ENCODE measurements at regions not wholly inside any gene's neighbourhood (a gene's known extent, or its start where the extent isn't known, plus 50 kb on each side); places are given as distances from the start of the nearest gene placed in this dataset.

GRCh38 chr5:105448271-105448670, 1885.7 kb upstream of the NUDT12 start:
- no peak for DNase-seq

DNA sequence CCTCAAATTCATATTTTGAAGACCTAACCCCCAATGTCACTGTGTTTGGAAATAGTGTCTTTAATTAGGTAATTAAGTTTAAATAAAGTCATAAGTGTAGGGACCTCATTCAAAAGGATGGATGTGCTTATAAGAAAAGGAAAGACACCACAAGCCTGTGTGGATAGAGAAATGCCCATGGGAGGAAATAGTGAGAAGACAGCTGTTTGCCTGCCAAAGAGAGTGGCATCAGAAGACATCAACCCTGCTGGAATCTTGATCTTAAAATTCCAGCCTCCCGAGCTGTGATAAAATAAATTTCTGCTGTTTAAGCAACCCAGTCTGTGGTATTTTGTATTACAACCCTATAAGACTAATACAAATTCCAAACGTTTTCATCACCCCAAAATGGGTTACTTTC, 1867.9 kb upstream of the NUDT12 start:
- DNase-seq, result no peak

DNA sequence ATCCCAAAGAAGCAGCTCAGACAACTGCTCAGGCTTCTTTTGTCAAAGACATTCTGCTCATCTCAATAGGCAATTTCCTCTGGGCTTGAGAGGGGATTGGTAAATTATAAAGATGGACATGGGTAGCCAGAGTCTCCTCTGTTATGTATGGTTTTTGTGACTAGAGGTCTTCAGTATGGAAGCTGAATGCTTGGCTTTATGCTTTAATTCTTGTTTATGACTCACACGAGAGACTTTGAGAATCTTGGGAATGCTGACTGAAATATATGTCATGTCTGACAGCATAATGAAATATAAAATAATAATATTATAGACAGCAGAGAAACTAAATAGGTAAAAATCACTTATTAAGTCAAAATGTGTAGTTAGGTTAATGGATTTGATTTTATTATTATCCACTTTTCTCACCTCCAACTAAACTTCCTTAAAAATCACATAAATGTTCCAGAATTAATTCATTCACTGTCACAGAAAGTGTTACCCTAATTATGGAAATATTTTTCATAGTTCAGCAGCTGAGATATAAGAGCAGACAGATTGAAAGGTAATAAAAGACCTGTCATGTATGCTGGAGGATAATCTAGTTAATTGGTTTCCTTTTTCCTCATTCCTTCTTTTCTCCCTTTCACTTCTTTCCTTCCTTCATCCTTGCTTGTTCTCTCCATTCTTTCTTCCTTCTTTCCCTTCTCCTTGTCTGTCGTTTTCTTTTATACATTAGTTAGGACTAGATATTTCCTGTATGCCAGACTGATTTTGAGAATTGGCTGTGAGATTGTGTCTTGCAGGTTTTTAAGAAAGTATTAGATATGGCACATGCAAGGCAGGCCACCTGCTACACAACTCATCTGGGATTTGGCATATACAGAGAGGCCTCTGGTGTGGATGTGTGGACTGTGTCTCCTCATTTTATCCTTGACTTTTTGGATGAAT, 1866.1 kb upstream of the NUDT12 start:
- no peak for DNase-seq

DNA sequence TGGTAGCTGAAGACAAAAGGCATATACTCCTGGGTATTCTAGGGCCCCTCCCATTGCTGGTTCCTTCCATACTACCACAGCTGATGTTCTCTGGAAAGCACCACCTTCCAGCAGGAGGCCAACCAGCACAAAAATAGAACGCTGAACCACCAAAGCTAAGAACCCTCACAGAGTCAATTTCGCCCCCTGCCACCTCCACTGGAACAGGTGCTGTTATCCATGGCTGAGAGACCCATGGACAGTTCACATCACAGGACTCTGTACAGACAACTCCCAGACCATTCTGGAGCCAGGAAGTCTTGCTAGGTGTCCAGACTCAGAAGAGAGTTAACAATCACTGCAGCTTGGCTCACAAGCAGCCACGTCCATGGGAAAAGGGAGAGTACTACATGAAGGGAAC, 1851.5 kb upstream of the NUDT12 start:
- no peak for DNase-seq

DNA sequence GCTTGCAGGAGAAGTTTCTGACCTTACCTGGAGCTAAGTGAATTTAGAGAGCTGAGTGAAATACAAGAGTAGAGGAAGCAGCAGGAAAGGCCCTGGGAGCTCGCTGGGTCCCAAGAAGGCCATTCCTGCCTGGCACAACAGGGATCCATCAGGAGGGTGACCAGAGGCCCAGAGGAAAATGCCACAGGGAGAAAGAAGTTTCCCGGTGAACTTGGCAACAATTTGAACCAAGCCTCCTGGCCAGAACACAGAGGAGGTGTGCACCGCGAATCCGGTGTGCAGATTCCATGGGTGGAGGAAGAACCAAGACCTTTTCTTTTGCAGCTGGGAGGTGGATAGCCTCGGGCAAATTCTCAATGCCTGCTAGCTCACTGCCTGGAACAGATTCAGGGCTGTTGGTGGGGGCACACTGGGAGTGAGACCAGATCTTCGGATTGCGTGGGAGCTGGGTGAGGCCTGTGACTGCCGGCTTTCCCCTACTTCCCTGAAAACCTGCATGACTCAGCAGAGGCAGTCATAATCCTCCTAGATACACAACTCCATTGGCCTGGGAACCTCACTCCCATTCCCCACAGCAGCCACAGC, 1850.9 kb upstream of the NUDT12 start:
- DNase-seq, result no peak

GRCh38 chr5:105409695-105410094, 1847.1 kb upstream of the NUDT12 start:
- no peak for DNase-seq

DNA sequence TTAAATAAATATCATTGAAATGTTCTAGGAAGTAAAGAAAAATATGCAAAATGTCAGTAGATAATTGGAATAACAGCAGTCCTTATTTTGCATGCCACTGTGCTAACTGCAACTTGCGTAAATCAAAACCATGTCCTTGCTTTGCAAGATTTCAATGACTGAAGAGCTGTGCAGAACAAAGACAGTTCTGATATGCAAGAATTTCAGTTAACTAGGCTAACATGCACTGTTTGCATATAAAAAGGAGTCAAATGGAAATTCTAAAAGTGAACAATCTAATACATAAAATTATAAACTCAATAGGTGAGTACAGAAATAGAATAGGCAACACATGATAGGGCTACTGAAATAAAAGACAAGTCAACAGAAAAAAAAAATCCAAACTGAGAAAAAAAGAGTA, 1844.6 kb upstream of the NUDT12 start:
- DNase-seq, result no peak

- no peak for DNase-seq
Measured at GRCh38 chr5:105397749-105398148, 1835.2 kb upstream of the NUDT12 start.

DNA sequence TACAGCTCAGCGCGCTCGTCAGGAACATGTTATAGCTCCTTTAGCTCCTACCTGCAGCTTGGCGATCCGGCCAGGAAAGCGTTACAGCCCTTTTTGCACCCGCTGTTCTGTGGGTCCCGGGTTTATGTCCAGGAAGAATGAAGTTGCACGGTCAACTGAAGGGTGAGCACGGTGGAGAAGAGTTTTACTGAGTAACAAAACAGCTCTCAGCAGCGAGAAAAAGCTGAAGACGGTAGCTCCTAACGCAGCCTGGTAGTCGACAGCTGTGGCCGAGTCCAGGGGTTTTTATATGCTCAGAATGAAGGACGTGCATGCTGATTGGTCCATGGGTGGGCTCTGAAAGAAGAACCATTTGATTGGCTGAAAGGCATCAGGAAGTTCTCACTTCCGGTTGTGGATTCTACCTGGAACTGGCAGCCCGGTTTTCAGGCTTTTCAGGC, 1830.1 kb upstream of the NUDT12 start:
- DNase-seq, result no peak

DNA sequence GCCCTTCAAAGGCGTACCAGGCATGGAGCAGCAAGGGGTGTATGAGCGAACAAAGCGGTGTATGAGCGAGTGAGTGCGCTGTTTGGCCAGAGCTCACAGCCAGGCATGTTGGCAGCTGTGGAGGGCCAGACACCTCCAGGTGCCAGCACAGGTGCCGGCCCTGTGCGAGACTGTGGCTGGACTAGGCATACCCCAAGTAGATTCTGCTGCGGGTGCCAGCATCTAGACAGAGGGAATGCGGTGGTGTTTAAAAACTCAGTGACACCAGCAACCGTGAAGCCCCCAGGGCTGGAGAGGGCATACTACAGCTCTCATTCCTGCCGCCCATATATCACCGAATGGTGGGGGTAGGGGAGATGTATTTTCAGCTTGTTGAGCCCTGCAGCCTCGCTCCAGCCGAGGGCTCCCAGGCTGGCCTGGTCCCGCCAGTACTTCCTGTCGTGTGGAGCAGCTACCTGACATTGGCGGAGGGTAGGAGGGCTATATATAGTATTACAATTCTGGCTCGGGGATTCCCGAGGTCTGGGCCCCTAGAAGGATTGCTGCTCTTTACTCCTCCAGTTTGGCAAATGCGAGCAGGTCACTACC, 1829.6 kb upstream of the NUDT12 start:
- no peak for DNase-seq

DNA sequence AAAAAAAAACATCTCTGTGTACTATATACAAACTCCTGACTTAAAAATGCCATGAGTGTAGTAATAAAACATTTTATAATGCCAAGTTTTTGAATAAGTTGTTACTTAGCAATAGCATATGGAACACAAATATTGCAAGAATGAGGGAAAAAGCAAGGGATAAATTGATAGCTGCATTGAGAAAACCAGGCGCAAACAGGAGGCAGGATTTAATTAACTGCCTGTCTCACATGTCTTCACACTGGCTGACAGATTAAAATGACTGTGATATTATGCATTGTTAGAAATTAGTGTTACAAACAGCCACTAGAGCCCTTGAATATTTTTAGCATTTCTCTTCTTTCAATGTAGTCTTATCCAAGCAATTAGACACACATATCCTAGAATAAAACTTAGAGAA, 1817.5 kb upstream of the NUDT12 start:
- no peak for DNase-seq

GRCh38 chr5:105371169-105371568, 1808.6 kb upstream of the NUDT12 start:
- no peak for DNase-seq

GRCh38 chr5:105350486-105351140, 1788.0 kb upstream of the NUDT12 start:
- no peak for DNase-seq

DNA sequence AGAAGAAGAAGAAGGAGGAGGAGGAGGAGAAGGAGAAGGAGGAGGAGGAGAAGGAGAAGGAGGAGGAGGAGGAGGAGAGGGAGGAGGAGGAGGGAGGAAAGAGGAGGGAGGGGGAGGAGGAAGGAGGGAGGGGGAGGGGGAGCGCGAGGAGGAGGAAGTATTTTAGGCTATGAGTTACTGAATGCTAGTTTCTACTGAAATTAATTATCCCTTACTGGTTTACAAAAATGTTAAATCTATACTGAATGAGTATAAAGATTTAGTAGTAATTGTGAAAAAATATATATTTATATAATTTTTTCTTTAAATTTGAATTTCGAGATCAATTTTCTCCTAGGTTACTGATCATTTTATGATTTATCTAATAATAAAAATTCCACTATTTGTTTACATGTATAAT, 1769.0 kb upstream of the NUDT12 start:
- DNase-seq, result no peak

DNA sequence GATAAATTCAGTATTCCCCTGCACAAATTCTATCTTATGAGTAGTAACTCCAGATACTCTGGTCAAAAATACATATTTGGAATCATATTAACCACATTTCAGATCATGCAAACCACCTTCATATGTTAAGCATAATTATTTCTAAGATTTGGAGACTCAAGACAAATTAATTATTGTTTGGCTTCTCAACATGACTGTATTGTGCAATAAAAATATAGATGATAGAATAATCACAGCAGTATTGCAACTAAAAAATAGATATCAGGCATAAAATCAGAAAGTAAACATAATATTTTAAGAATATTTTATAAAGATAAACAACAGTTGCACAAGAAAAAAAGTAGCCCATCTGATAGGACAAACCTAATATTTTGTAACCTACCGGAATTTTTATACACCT, 1767.6 kb upstream of the NUDT12 start:
- no peak for DNase-seq

DNA sequence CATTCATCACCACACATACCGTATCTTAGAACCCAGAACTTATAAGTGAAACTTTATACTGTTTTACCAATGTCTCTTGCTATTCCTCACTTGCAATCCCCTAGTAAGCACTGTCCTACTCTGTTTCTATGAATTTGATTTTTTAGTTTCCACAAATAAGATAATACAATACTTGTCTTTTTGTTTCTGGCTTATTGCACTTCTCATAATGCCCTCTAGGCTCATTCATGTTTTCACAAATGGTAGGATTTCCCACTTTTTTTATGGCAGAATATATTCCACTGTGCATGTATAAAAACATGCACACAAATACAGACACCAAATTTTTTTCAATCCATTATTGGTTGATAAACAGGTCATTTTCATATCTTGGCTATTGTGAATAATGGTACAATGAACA, 1742.3 kb upstream of the NUDT12 start:
- DNase-seq, result no peak

- no peak for DNase-seq
Measured at GRCh38 chr5:105288946-105289345, 1726.4 kb upstream of the NUDT12 start.

DNA sequence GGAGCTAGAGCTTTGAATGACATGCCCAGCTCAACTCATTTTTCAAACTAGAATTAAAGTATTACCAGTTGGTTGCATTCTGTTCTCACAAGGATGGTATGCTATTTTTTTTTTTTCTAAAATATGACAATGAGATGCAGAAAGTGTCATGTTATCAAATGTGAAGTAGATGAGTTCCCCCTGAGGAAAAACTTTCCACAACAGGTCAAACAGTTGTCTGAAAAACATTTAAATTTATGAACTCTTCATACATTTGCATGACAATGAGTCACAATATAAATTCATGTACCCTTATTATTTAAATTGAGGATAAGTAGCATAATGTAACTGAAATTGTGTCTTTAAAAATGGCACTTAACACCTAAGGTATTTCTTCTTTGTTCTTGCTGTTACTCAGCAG, 1720.5 kb upstream of the NUDT12 start:
- no peak for DNase-seq

DNA sequence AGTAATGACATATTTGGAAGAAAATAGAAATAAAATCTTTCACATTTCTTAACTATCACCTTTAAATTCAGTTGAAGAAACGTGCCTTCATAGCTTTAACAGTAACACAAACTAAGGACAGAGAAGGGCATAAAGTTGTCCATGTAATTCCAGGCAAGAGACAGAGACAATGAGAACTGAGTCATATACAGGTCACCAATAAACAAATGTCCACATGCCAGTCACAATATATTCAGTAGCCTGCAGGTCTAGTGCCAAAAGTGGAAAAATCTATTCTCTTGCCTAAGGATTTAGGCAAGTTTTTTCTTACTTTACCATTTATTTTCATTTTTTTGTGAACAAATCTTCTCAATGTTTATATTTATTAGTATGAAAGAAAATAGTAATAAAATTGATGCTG, 1711.5 kb upstream of the NUDT12 start:
- DNase-seq, result no peak

DNA sequence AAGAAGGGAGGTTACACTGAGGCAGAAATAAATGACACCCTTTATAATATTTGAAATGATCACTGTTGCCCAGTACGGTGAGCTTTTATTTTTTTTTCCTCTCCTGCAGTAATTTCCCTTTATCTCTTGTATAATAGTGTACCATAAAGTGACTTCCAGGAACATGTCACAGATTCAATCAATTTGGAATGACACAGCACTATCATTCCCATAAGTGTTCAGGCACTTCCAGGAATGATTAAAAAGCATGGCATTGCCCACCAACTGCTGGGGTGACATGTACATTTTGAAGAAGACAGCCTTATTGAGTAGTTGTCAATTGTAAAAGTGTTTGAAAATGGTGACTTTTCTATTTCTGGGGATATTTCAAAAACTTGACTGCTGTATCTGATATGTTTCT, 1700.9 kb upstream of the NUDT12 start:
- no peak for DNase-seq

GRCh38 chr5:105259581-105260217, 1697.1 kb upstream of the NUDT12 start:
- DNase-seq, result no peak

DNA sequence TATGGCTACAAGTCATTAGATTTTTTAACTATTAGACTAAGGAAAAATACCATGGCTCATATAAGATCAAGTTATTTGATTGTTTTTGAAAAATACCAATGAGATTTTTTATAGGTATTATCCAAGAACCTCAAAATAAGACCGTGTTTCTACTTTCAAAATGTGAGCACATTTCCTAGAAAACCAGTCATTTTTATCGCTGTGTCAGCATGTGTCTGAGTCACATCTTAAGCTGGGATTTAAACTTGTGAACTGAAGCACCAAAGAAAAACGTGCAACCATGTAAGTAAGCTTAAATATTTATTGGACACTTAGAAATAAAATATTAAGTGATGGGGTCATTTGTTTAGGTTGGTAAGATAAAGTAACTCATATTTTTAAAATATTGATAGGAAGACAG, 1676.0 kb upstream of the NUDT12 start:
- DNase-seq, result no peak

DNA sequence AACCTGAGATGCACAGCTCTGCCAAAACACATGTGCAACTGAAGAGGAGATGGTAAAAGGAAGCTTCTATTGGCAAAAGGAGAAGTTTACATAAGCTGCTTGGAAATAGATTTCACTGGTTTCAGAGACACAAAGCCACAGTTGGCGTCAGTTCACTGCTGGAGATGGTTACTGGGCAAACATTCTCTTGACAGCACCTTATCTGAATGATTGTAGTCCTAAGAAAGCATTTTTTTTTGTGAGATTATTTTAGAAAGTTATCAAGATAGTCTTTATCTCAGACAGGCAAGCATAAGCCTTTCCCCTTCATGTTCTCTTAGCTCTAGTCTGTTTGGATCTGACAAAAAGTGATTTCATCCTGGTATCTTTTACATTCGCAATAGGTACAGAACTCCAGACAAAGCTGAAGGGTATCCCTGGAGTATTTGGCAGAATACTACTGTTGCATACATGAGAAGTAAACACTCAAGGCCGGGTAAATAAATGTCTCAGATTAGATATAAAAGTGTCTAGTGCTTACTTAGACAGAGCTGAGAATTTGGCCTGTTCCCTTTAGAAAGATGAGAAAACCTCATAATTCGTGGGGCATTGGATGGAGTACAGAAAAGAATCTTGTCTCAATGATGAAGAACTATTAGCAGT, 1668.0 kb upstream of the NUDT12 start:
- no peak for DNase-seq

Data from CD4-positive, alpha-beta T cell treated with Interferon alpha-2 for 1 hour (primary cell).